ENCODE measurements at regions not wholly inside any gene's neighbourhood (a gene's known extent, or its start where the extent isn't known, plus 50 kb on each side); places are given as distances from the start of the nearest gene placed in this dataset.
"Not testable (repeated sequence)": the region's sequence is repeated elsewhere in the genome, so short reads cannot be mapped to it uniquely, and the experiment has no call there.

DNA sequence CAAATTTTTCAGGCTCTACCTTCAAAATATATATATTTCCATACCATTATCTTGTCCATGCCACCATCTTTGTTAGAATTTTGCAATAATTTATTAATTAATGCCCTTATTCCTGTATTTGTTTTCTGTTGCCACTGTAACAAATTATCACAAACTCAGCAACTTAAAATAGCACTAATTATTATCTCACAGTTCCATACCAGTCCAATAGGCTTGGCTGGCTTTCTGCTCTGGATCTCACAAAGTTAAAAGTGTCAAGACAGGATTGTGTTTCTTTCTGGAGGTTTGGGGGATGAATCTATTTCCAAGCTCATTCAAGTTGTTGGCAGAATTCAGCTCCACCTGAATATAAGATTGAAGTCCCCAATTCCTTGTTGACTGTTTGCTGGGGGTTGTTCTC is 58.6 kb upstream of the SLC38A4 start:
- no peak for DNase-seq

- no peak for DNase-seq
Observed at GRCh38 chr12:46886541-46887041, 60.8 kb upstream of the SLC38A4 start.

- DNase-seq: no peak
Observed at GRCh38 chr12:46887870-46888269, 62.1 kb upstream of the SLC38A4 start.

GRCh38 chr12:46888568-46888967 is 62.8 kb upstream of the SLC38A4 start:
- no peak for DNase-seq

GRCh38 chr12:46891306-46891705 is 65.5 kb upstream of the SLC38A4 start:
- no peak for DNase-seq

GRCh38 chr12:46892034-46892705 is 66.4 kb upstream of the SLC38A4 start:
- no peak for DNase-seq

DNA sequence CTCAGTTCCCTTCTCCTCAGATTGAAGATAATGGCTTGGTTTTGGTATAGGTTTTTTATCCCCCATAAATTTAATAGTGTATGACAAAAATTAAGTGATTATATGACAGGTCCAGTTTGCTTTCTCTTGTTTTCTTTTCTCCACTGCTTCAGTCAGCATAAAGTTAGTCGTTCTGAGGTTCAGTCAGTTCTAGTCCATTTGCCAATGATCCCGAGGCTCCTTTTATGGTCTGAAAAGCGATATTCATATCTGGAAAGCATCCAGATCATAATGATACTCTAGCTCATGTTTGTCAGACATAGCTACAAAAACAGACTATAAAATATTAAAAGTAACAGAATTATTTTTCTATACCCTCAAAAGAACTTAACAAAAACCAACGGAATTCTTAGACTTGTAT is 67.1 kb upstream of the SLC38A4 start:
- no peak for DNase-seq

DNA sequence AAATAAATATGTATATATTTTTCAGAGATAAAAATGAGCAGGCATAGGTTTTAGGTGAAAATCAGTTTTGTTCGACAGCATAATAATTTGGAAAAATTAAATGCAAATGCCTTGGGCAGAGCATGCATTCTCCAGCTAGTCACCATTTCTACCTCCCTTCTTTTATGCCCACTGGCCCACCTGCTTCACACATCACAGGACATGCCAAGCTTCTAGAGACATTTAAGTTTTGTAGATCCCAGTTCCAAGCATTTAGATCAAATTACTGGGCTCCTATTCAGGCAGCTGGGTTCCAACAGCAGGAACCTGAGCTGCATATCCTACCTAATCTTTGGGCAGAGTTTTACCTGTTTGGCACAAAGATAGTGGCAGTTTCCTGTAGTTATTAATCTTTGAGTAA is 67.6 kb upstream of the SLC38A4 start:
- no peak for DNase-seq

- no peak for DNase-seq
Observed at GRCh38 chr12:46895726-46896125, 69.9 kb upstream of the SLC38A4 start.

DNA sequence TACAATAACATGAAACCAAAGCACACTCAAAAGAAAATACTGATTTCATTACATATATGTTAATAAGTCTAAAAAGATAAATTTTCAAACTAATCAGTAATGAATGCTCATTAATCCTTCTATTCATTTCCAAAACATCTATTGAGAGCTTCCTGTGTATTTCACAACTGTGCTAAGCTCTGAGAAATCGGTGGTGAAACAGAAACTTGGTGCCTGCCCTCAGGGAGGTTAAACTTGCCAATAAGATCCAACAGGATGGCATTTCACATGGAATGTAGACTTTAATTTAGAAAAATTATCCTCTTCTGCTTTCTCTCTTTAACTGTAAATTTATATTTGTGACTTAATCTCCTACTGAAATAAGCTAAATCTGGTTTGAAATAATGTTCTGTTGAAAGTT is 70.9 kb upstream of the SLC38A4 start:
- DNase-seq: no peak

GRCh38 chr12:46898152-46898931 is 72.5 kb upstream of the SLC38A4 start:
- no peak for DNase-seq

DNA sequence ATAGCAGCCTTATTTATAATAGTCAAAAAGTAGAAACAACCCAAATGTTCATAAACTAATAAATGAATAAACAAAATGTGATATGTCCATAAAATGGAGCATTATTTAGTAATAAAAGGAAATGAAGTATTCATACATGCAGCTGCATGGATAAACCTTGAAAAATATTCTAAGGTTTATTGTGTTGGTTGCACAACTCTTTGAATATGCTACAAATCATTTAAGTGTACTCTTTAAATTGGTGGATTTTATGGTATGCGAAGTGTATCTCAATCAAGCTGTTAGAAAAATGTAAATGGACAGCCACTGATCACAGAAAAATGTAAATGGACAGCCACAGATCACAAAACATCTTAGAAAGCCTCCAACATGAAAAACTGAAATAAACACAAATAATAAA is 73.2 kb upstream of the SLC38A4 start:
- no peak for DNase-seq

DNA sequence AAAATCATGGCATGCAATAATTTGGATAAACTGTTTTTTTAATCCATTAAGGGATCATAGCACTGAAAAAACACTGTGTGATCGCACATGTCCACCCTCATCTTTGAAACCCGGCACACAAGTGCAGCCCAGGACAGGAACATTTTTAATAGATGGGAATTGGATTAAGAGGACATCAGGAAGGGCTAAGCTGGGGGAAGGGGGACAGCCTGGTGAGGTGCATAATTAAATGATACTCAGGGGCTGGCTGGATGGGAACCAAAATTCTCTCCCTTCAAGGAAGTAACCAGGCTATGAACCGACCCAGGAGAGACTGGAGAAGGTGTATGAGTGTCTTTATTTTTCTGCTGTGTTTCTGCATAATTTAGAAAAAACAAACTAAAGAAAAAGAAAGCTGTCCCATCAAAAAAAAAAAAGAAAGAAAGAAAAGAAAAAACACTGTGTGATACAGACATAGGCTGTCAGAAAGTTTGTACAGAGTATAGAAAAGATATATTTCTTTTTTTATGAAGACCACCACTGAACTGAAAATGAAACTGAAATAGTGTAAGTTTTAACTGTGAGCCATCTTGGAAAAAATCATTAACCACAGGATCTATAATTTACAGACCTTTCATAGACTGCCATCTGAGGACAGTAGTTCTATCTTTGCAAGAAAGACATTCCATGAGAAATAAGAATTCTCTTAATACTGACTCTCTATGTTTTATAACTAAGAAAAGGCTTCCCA is 75.1 kb upstream of the SLC38A4 start:
- no peak for DNase-seq

- no peak for DNase-seq
Observed at GRCh38 chr12:46901464-46902205, 75.8 kb upstream of the SLC38A4 start.

- DNase-seq: no peak
Observed at GRCh38 chr12:46903058-46903457, 77.3 kb upstream of the SLC38A4 start.

GRCh38 chr12:46904406-46905238 is 78.8 kb upstream of the SLC38A4 start:
- DNase-seq: no peak

DNA sequence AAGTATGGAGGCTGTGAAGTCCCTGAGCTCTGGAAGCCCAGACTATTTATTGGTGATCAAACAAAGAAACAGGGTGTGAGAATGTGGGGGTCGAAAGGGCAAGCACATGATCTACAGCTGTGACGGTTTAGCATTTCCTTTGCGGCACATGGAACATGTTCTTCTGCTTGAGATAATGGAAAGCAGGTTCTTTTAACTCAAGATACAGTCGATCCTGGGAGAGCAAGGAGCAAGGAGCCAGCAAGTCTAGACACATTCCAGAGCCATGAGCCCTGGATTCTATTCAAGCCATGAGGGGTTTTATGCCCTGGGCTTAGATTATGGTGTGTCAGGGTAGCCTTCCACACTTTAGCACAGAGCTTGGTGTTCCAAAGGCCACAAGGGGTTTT is 79.4 kb upstream of the SLC38A4 start:
- not testable (repeated sequence) for DNase-seq

DNA sequence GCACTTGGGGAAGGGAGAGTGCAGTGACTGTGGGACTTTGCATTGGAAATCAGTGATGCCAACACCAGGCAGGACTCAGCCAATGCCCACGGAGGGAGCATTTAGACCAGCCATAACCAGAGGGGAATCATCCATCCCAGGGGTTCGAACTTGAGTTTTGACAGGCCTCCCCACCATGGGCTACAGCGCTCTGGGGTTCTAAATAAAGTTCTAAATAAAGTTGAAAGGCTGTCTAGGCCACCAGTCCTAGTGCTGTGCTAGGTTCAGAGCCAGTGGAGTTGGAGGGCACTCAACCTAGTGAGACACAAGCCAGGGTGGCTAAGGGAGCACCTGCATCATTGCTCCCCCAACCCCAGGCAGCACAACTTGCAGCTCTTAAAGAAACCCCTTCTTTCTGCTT is 82.0 kb upstream of the SLC38A4 start:
- no peak for DNase-seq

DNA sequence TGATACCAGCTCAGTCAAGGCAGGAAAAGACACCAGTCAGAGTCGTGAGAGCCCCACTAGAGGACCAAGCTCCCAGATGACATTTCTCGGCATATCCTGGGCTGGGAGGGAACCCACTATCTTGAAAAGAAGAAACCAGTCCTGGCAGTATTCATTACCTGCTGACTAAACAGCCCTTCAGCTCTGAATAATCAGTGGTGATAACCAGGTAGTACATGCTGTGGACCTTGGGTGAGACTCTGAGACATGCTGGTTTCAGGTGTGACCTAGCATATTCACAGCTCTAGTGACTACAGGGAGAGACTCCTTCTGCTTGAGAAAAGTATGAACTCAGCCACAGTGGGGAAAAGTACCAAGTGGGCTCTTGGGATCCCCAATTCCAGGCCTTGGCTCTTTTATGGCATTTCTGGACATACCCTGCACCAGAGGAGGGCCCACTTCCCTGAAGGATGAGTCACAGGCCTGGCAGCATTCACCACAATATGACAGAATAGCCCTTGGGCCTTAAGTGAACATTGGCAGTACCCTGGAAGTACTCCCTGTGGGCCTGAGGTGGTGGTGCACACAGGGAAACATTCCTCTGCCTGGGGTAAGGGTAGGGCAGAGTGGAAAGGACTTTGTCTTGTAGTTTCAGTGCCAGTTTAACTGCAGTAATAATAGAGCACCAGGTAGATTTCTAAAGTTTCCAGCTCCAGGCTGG is 82.6 kb upstream of the SLC38A4 start:
- no peak for DNase-seq

DNA sequence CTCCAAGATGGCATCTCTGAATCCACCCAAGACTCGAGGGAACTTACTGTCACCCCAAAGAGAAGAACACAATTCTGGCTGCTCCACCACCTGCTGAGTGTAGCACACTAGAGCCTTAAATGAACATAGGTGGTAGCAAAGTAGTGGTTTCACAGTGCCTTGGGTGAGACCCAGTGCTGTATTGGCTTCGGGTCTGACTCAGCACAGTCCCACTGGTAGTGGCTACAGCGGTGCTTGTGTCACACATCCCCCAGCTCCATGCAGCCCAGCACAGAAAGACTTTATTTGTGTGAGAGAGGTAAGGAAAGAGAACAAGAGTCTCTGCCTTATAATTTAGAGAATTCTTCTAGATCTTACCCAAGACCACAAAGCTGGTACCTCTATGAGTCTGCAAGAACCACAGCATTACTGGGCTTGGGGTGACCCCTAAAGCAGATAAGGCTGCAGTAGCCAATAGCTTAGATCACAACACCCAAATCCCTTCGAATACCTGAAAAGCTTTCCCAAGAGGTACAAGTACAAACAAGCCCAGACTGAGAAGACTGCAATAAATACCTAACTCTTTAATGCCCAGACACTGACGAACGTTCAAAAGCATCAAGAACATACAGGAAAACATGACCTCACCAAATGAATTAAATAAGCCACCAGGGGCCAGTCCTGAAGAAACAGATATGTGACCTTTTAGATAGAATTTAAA is 83.3 kb upstream of the SLC38A4 start:
- DNase-seq: no peak

GRCh38 chr12:46910830-46911229 is 85.0 kb upstream of the SLC38A4 start:
- no peak for DNase-seq
